DND-41 (cell line): ENCODE measurements at regions not wholly inside any gene's neighbourhood (a gene's known extent, or its start where the extent isn't known, plus 50 kb on each side); places are given as distances from the start of the nearest gene placed in this dataset.

Source experiments
- EZH2 ChIP-seq: IDR thresholded peaks from 3 replicates; pipeline ENCODE4 v1.6.1; 2012; ENCODE audit warnings: borderline replicate concordance, low read depth, mild to moderate bottlenecking, moderate library complexity, low read length, inconsistent platforms; ENCODE audit not compliant: severe bottlenecking
- TF ChIP-seq, protein P1 (sequence below): IDR thresholded peaks from 2 replicates; pipeline ENCODE4 v1.5.1; 2012; ENCODE audit warnings: borderline replicate concordance, low read length, moderate library complexity, mild to moderate bottlenecking; ENCODE audit not compliant: poor library complexity, severe bottlenecking; ENCODE audit errors: extremely low read depth

DNA sequence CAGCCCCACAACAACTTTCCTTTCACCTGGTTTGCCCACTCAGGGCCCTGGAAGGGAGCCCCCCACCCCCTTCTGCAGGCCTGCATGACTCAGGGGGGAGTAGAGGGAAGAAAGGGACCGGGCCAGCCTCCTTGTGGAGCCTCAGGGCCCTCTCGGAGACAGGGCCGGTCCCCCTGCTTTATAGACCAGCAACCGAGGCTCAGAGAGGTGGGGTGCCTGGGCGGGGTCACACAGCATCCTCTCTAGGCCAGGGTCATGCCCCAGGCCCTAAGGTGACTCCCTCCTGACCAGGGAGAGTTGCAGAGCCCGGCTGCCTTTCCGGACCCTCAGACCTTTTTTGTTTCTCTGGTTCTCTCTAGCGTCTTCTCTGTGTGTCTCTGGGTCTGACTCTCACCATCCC, 211.3 kb downstream of the TBC1D2B start:
- TF ChIP-seq, protein P1, sequence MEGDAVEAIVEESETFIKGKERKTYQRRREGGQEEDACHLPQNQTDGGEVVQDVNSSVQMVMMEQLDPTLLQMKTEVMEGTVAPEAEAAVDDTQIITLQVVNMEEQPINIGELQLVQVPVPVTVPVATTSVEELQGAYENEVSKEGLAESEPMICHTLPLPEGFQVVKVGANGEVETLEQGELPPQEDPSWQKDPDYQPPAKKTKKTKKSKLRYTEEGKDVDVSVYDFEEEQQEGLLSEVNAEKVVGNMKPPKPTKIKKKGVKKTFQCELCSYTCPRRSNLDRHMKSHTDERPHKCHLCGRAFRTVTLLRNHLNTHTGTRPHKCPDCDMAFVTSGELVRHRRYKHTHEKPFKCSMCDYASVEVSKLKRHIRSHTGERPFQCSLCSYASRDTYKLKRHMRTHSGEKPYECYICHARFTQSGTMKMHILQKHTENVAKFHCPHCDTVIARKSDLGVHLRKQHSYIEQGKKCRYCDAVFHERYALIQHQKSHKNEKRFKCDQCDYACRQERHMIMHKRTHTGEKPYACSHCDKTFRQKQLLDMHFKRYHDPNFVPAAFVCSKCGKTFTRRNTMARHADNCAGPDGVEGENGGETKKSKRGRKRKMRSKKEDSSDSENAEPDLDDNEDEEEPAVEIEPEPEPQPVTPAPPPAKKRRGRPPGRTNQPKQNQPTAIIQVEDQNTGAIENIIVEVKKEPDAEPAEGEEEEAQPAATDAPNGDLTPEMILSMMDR, result no peak
- no peak for TF ChIP-seq EZH2
